ENCODE measurements at regions not wholly inside any gene's neighbourhood (a gene's known extent, or its start where the extent isn't known, plus 50 kb on each side); places are given as distances from the start of the nearest gene placed in this dataset.

GRCh38 chr18:59833785-59834184 lies 66.0 kb upstream of the PMAIP1 start:
- TF ChIP-seq CTCF (IDR thresholded peaks at IDR 0.05) (no peak), EZH2 (IDR thresholded peaks at IDR 0.05; ENCODE audit: borderline replicate concordance, insufficient read depth, low read depth, low read length, poor library complexity, severe bottlenecking) (no peak)
